H1 (cell line): ENCODE measurements at regions not wholly inside any gene's neighbourhood (a gene's known extent, or its start where the extent isn't known, plus 50 kb on each side); places are given as distances from the start of the nearest gene placed in this dataset.

ENCODE experiments used
- ATF3 ChIP-seq: IDR thresholded peaks from 2 replicates; pipeline ENCODE4 v1.6.1; 2011; ENCODE audit warnings: low read depth, mild to moderate bottlenecking, low read length; ENCODE audit not compliant: insufficient read depth
- BCL11A ChIP-seq, 2 experiments: IDR thresholded peaks; one replicate each; pipeline ENCODE4 v1.6.1; 2011; ENCODE audit warnings: low read depth in 2 of 2, low read length in 2 of 2, mild to moderate bottlenecking in 2 of 2
- CBX5 ChIP-seq: fragments of 300-800, 300-1000 bp; sonication (generic); IDR thresholded peaks from 2 replicates; pipeline ENCODE4 v1.7.1; 2016; ENCODE audit warnings: antibody characterized with exemption, low read length, low read depth
- CREB1 ChIP-seq: IDR thresholded peaks from 2 replicates; pipeline ENCODE4 v1.6.1; 2012; ENCODE audit warnings: inconsistent platforms
- EGR1 ChIP-seq: IDR thresholded peaks from 2 replicates; pipeline ENCODE4 v1.6.1; 2011; ENCODE audit warnings: low read depth, low read length, borderline replicate concordance
- EZH2 ChIP-seq: fragments of 200-600 bp; sonication (generic); IDR thresholded peaks from 2 replicates; pipeline ENCODE4 v1.7.1; 2012; ENCODE audit warnings: low read depth, mild to moderate bottlenecking, moderate library complexity, low read length, inconsistent platforms; ENCODE audit not compliant: severe bottlenecking
- SIN3A ChIP-seq, 2 experiments: IDR thresholded peaks in 1 of 2; conservative IDR thresholded peaks in 1 of 2; 2 replicates each; pipeline ENCODE4 v1.6.1; 2011 to 2012; ENCODE audit warnings: low read length in 2 of 2, improper control_type of control experiment in 1 of 2, low read depth in 1 of 2, mild to moderate bottlenecking in 1 of 2
- SUZ12 ChIP-seq: fragments of 200-600 bp; sonication (generic); IDR thresholded peaks from 2 replicates; pipeline ENCODE4 v1.6.1; 2012; ENCODE audit warnings: mild to moderate bottlenecking, inconsistent platforms, low read length, moderate library complexity, mixed read lengths
- TBP ChIP-seq: IDR thresholded peaks from 2 replicates; pipeline ENCODE4 v1.6.1; 2011; ENCODE audit warnings: low read depth, low read length, improper control_type of control experiment
- TF ChIP-seq, protein P1 (sequence below): fragments of 300-600 bp; sonication (generic); IDR thresholded peaks from 2 replicates; pipeline ENCODE4 v1.7.1; 2012; ENCODE audit warnings: low read length, moderate library complexity, mild to moderate bottlenecking, inconsistent platforms; ENCODE audit not compliant: insufficient replicate concordance
- TF ChIP-seq, protein P2 (sequence below): IDR thresholded peaks from 2 replicates; pipeline ENCODE4 v1.6.1; 2011; ENCODE audit warnings: low read length, improper control_type of control experiment

GRCh38 chr6:113050979-113051378 is 703.8 kb downstream of the RFPL4B start (continued):
- TF ChIP-seq, protein P1, sequence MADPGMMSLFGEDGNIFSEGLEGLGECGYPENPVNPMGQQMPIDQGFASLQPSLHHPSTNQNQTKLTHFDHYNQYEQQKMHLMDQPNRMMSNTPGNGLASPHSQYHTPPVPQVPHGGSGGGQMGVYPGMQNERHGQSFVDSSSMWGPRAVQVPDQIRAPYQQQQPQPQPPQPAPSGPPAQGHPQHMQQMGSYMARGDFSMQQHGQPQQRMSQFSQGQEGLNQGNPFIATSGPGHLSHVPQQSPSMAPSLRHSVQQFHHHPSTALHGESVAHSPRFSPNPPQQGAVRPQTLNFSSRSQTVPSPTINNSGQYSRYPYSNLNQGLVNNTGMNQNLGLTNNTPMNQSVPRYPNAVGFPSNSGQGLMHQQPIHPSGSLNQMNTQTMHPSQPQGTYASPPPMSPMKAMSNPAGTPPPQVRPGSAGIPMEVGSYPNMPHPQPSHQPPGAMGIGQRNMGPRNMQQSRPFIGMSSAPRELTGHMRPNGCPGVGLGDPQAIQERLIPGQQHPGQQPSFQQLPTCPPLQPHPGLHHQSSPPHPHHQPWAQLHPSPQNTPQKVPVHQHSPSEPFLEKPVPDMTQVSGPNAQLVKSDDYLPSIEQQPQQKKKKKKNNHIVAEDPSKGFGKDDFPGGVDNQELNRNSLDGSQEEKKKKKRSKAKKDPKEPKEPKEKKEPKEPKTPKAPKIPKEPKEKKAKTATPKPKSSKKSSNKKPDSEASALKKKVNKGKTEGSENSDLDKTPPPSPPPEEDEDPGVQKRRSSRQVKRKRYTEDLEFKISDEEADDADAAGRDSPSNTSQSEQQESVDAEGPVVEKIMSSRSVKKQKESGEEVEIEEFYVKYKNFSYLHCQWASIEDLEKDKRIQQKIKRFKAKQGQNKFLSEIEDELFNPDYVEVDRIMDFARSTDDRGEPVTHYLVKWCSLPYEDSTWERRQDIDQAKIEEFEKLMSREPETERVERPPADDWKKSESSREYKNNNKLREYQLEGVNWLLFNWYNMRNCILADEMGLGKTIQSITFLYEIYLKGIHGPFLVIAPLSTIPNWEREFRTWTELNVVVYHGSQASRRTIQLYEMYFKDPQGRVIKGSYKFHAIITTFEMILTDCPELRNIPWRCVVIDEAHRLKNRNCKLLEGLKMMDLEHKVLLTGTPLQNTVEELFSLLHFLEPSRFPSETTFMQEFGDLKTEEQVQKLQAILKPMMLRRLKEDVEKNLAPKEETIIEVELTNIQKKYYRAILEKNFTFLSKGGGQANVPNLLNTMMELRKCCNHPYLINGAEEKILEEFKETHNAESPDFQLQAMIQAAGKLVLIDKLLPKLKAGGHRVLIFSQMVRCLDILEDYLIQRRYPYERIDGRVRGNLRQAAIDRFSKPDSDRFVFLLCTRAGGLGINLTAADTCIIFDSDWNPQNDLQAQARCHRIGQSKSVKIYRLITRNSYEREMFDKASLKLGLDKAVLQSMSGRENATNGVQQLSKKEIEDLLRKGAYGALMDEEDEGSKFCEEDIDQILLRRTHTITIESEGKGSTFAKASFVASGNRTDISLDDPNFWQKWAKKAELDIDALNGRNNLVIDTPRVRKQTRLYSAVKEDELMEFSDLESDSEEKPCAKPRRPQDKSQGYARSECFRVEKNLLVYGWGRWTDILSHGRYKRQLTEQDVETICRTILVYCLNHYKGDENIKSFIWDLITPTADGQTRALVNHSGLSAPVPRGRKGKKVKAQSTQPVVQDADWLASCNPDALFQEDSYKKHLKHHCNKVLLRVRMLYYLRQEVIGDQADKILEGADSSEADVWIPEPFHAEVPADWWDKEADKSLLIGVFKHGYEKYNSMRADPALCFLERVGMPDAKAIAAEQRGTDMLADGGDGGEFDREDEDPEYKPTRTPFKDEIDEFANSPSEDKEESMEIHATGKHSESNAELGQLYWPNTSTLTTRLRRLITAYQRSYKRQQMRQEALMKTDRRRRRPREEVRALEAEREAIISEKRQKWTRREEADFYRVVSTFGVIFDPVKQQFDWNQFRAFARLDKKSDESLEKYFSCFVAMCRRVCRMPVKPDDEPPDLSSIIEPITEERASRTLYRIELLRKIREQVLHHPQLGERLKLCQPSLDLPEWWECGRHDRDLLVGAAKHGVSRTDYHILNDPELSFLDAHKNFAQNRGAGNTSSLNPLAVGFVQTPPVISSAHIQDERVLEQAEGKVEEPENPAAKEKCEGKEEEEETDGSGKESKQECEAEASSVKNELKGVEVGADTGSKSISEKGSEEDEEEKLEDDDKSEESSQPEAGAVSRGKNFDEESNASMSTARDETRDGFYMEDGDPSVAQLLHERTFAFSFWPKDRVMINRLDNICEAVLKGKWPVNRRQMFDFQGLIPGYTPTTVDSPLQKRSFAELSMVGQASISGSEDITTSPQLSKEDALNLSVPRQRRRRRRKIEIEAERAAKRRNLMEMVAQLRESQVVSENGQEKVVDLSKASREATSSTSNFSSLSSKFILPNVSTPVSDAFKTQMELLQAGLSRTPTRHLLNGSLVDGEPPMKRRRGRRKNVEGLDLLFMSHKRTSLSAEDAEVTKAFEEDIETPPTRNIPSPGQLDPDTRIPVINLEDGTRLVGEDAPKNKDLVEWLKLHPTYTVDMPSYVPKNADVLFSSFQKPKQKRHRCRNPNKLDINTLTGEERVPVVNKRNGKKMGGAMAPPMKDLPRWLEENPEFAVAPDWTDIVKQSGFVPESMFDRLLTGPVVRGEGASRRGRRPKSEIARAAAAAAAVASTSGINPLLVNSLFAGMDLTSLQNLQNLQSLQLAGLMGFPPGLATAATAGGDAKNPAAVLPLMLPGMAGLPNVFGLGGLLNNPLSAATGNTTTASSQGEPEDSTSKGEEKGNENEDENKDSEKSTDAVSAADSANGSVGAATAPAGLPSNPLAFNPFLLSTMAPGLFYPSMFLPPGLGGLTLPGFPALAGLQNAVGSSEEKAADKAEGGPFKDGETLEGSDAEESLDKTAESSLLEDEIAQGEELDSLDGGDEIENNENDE, result no peak
- TF ChIP-seq SUZ12 (no peak), EZH2 (no peak), SIN3A (conservative IDR thresholded peaks at IDR 0.05 in 1 of 2, IDR thresholded peaks at IDR 0.05 in 1 of 2; ENCODE audit: low read depth in 1 of 2, low read length in 2 of 2) (no peak), CBX5 (no peak), BCL11A (IDR thresholded peaks at IDR 0.05; ENCODE audit: low read depth in 2 of 2, low read length in 2 of 2) (no peak), ATF3 (no peak), EGR1 (no peak), CREB1 (no peak), TBP (no peak)
- TF ChIP-seq, protein P2, sequence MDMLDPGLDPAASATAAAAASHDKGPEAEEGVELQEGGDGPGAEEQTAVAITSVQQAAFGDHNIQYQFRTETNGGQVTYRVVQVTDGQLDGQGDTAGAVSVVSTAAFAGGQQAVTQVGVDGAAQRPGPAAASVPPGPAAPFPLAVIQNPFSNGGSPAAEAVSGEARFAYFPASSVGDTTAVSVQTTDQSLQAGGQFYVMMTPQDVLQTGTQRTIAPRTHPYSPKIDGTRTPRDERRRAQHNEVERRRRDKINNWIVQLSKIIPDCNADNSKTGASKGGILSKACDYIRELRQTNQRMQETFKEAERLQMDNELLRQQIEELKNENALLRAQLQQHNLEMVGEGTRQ, result no peak
